ENCODE measurements at regions not wholly inside any gene's neighbourhood (a gene's known extent, or its start where the extent isn't known, plus 50 kb on each side); places are given as distances from the start of the nearest gene placed in this dataset.
"Not testable (repeated sequence)": the region's sequence is repeated elsewhere in the genome, so short reads cannot be mapped to it uniquely, and the experiment has no call there.

DNA sequence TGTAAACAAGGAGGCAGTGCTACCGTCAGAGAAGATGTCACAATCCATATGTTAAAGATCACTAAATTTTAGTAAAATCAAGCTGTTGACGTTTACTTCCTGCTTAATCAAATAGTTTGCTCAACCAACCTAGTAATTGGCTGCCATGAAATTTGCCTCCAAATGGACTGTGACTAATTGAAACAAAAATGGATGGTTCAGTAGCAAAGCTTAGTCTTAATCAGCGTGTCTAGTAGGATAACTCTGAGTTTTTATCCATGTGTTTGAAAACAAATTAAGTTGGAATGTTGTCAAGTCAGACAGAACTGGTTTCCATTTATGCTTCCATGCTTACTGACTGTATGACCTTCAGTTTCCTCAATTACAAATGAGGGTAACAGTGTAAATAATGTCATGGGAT, 1456.7 kb upstream of the CELF2 start:
- intact Hi-C loops (cut with DNase I; ENCODE audit: low total_unique reads): no loop called here
- no peaks in the 10 kb centered on the region for H3K4me1 ChIP-seq

DNA sequence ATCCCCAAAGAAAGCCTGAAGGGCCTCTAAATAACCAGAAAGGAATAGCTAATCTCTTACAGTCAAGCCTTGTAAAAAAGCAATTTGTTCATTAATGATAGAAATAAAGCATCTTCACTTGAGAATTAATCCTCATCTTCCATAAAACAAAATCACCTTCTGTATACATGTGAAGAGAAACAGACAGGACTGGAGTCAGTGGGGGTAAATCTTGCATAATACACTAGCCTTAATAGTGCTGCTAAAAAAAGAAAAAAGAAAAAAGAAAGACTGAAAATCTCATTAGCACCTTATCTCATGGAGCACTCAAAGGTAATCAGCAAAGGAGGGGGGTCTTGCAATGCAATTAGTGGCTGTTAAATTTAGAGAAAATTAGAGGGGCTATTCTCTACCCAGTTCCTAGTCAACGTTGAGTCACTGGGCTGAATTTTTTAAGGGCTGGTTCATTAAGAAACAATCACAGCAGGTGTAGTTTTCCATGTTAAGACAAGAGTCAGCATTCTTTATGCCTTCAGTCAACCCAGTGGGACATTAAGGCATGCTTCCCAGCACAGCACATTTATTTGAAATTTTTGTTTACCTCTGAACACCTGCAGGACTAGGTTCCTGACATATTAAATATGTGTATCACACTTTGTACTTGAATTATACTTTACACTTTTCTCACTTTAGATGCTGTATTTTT, 1455.7 kb upstream of the CELF2 start:
- TF ChIP-seq, protein P1, sequence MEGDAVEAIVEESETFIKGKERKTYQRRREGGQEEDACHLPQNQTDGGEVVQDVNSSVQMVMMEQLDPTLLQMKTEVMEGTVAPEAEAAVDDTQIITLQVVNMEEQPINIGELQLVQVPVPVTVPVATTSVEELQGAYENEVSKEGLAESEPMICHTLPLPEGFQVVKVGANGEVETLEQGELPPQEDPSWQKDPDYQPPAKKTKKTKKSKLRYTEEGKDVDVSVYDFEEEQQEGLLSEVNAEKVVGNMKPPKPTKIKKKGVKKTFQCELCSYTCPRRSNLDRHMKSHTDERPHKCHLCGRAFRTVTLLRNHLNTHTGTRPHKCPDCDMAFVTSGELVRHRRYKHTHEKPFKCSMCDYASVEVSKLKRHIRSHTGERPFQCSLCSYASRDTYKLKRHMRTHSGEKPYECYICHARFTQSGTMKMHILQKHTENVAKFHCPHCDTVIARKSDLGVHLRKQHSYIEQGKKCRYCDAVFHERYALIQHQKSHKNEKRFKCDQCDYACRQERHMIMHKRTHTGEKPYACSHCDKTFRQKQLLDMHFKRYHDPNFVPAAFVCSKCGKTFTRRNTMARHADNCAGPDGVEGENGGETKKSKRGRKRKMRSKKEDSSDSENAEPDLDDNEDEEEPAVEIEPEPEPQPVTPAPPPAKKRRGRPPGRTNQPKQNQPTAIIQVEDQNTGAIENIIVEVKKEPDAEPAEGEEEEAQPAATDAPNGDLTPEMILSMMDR (IDR thresholded peaks at IDR 0.05): no peak
- no peak for DNase-seq
- intact Hi-C loops (cut with DNase I; ENCODE audit: low total_unique reads): no loop called here
- H3K27ac ChIP-seq: no peak overlapping the region
- H3K9me3 ChIP-seq: no peaks in the 10 kb centered on the region
- no peak overlapping the region for H3K4me3 ChIP-seq
- no peaks in the 10 kb centered on the region for H3K27me3 ChIP-seq
- no peaks in the 10 kb centered on the region for H3K36me3 ChIP-seq
- H3K4me1 ChIP-seq: no peaks in the 10 kb centered on the region

More for the DNA sequence above, 1456.7 kb upstream of the CELF2 start:
- DNase-seq: no peak
- TF ChIP-seq, protein P1 (IDR thresholded peaks at IDR 0.05): no peak
- Histone ChIP-seq H3K36me3 (no peaks in the 10 kb centered on the region), H3K27me3 (no peaks in the 10 kb centered on the region), H3K9me3 (no peaks in the 10 kb centered on the region), H3K27ac (no peak overlapping the region), H3K4me3 (no peak overlapping the region)

DNA sequence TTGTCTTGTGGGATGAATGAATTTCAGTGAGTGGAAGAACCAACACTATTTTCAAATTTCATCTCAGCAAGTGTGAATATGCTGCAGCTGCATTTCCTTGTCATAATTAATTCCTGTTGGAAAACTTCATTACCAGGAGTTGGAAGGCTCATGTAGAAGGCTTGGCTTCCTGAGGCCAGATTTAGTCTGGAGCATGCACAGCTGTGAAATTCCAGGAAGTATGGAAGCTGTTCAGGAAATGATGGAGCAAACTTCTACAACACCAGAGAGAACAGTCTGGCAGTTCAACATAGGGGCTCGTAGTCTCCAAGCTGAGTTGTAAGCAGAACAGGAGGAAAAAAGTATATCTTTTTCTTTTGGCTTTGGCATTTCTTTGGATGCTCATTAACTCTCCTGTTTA, 1439.9 kb upstream of the CELF2 start:
- Histone ChIP-seq H3K4me3 (no peak overlapping the region), H3K9me3 (no peaks in the 10 kb centered on the region), H3K4me1 (no peaks in the 10 kb centered on the region), H3K36me3 (no peaks in the 10 kb centered on the region), H3K27ac (no peak overlapping the region), H3K27me3 (no peaks in the 10 kb centered on the region)
- TF ChIP-seq, protein P1 (IDR thresholded peaks at IDR 0.05): no peak
- intact Hi-C loops (cut with DNase I; ENCODE audit: low total_unique reads): no loop called here
- DNase-seq: no peak

DNA sequence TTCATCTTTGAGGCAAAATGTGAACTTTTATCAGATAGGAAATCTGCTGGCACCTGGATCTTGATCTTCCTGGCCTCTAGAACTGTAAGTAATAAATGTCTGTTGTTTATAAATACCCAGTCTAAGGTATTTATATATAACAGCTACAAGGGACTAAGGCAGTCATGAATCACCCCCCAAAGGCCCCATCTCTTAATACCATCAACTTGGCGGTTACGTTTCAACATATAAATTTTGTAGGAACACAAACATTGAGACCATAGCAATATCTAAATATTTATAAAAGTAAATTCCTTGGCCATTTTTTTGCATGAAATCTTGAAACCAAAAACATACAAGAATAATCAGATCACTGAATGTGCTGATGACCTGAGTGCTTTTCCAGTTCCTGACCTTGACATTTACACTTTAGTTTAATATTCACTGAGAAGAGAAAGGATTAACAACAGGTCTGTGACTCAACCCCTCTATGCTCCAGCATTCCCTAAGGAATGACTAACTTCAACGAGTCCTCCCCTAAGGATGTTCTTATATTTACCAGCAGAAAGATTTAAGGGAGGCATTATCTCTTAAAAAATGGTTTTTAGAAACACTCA, 1438.5 kb upstream of the CELF2 start:
- Histone ChIP-seq H3K36me3 (no peaks in the 10 kb centered on the region), H3K9me3 (no peaks in the 10 kb centered on the region), H3K4me3 (no peak overlapping the region), H3K27ac (no peak overlapping the region), H3K27me3 (no peaks in the 10 kb centered on the region), H3K4me1 (no peaks in the 10 kb centered on the region)
- no peak for DNase-seq
- intact Hi-C loops (cut with DNase I; ENCODE audit: low total_unique reads): no loop called here
- TF ChIP-seq, protein P1 (IDR thresholded peaks at IDR 0.05): no peak

DNA sequence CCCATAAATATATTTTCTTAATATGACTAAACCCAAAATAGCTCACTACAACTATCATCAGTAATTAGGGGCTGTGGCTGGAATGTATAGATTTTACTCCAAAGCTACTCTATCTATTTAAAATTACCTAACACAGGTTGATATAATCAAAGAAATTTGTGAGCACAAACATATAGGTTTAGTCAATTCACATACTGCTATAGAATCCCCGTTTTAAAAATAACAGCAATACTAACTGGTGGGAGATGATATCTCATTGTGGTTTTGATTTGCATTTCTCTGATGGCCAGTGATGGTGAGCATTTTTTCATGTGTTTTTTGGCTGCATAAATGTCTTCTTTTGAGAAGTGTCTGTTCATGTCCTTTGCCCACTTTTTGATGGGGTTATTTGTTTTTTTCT, 1434.9 kb upstream of the CELF2 start:
- H3K27me3 ChIP-seq; intact Hi-C loops (cut with DNase I; ENCODE audit: low total_unique reads); H3K4me1 ChIP-seq; DNase-seq; H3K4me3 ChIP-seq; H3K27ac ChIP-seq; H3K36me3 ChIP-seq; H3K9me3 ChIP-seq: not testable (repeated sequence)

DNA sequence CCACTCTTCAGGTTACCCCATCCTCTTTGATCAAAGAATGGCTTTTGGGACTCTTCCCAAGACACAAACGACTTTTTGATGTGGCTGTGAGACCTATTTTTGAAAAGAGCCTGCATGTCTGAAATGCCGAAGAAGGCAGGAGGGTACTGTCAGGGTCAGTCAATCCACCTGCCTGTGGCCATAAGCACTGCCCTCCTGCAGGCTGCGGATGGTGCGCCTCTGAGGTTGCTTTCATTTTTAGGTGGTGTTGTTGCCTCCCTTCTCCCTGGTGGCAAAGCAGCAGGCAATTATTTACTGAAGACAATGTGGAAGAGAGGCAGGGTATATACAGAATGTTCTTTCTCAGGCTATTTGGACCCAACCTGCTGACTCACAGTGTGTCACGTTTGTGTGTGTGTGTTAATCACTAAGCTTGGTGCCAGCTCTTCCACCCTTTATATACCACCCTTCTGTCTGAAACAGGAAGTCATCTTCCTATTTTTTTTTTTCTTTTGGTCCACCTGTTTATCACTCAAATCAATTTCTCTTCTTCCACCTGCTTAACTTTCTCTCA, 1421.2 kb upstream of the CELF2 start:
- TF ChIP-seq, protein P1 (IDR thresholded peaks at IDR 0.05): no peak
- no peak overlapping the region for H3K4me3 ChIP-seq
- no peaks in the 10 kb centered on the region for H3K9me3 ChIP-seq
- no peak overlapping the region for H3K27ac ChIP-seq
- no peak for DNase-seq
- no peaks in the 10 kb centered on the region for H3K36me3 ChIP-seq
- H3K4me1 ChIP-seq: no peaks in the 10 kb centered on the region
- no peaks in the 10 kb centered on the region for H3K27me3 ChIP-seq
- intact Hi-C loops (cut with DNase I; ENCODE audit: low total_unique reads): no loop called here

Data from tibial artery (tissue), 4 donors.